ENCODE measurements at regions not wholly inside any gene's neighbourhood (a gene's known extent, or its start where the extent isn't known, plus 50 kb on each side); places are given as distances from the start of the nearest gene placed in this dataset.

GRCh38 chr17:79427621-79428539 lies 183.0 kb downstream of the RBFOX3 start:
- DNase-seq (ENCODE audit: low read depth in 3 of 3, low spot score in 1 of 3), result no peak

- DNase-seq (ENCODE audit: low read depth in 3 of 3, low spot score in 1 of 3), result no peak
These were observed 185.2 kb downstream of the RBFOX3 start for GRCh38 chr17:79425686-79426085.

GRCh38 chr17:79424471-79425185 lies 186.2 kb downstream of the RBFOX3 start:
- DNase-seq (ENCODE audit: low read depth in 3 of 3, low spot score in 1 of 3), result no peak

GRCh38 chr17:79423811-79424465 lies 186.9 kb downstream of the RBFOX3 start:
- no peak for DNase-seq (ENCODE audit: low read depth in 3 of 3, low spot score in 1 of 3)

- DNase-seq (ENCODE audit: low read depth in 3 of 3, low spot score in 1 of 3), result no peak
These were observed 188.6 kb downstream of the RBFOX3 start for GRCh38 chr17:79422236-79422635.

- DNase-seq (ENCODE audit: low read depth in 3 of 3, low spot score in 1 of 3), result peak in 1 of 3 donors; percentile 22
These were observed 190.3 kb downstream of the RBFOX3 start for GRCh38 chr17:79420318-79421243.

GRCh38 chr17:79417476-79417988 lies 193.3 kb downstream of the RBFOX3 start:
- DNase-seq (ENCODE audit: low read depth in 3 of 3, low spot score in 1 of 3), result no peak

GRCh38 chr17:79415909-79416308 lies 194.9 kb downstream of the RBFOX3 start:
- DNase-seq (ENCODE audit: low read depth in 3 of 3, low spot score in 1 of 3), result no peak

- no peak for DNase-seq (ENCODE audit: low read depth in 3 of 3, low spot score in 1 of 3)
These were observed 195.5 kb downstream of the RBFOX3 start for GRCh38 chr17:79415365-79415764.

- DNase-seq (ENCODE audit: low read depth in 3 of 3, low spot score in 1 of 3), result no peak
These were observed 196.0 kb downstream of the RBFOX3 start for GRCh38 chr17:79414793-79415211.

GRCh38 chr17:79414063-79414792 lies 196.6 kb downstream of the RBFOX3 start:
- DNase-seq (ENCODE audit: low read depth in 3 of 3, low spot score in 1 of 3), result no peak

- no peak for DNase-seq (ENCODE audit: low read depth in 3 of 3, low spot score in 1 of 3)
These were observed 197.2 kb downstream of the RBFOX3 start for GRCh38 chr17:79413611-79414010.

- no peak for DNase-seq (ENCODE audit: low read depth in 3 of 3, low spot score in 1 of 3)
These were observed 197.9 kb downstream of the RBFOX3 start for GRCh38 chr17:79412886-79413390.

GRCh38 chr17:79412110-79412509 lies 198.7 kb downstream of the RBFOX3 start:
- DNase-seq (ENCODE audit: low read depth in 3 of 3, low spot score in 1 of 3), result no peak

GRCh38 chr17:79411419-79411818 lies 199.4 kb downstream of the RBFOX3 start:
- DNase-seq (ENCODE audit: low read depth in 3 of 3, low spot score in 1 of 3), result no peak

- DNase-seq (ENCODE audit: low read depth in 3 of 3, low spot score in 1 of 3), result no peak
These were observed 200.2 kb downstream of the RBFOX3 start for GRCh38 chr17:79410681-79411080.

- DNase-seq (ENCODE audit: low read depth in 3 of 3, low spot score in 1 of 3), result no peak
These were observed 202.6 kb downstream of the RBFOX3 start for GRCh38 chr17:79408251-79408650.

GRCh38 chr17:79407385-79407784 lies 203.5 kb downstream of the RBFOX3 start:
- no peak for DNase-seq (ENCODE audit: low read depth in 3 of 3, low spot score in 1 of 3)

GRCh38 chr17:79406316-79406715 lies 204.5 kb downstream of the RBFOX3 start:
- no peak for DNase-seq (ENCODE audit: low read depth in 3 of 3, low spot score in 1 of 3)

GRCh38 chr17:79405823-79406222 lies 205.0 kb downstream of the RBFOX3 start:
- no peak for DNase-seq (ENCODE audit: low read depth in 3 of 3, low spot score in 1 of 3)
